Suprapubic skin (tissue), 4 donors: ENCODE measurements at regions not wholly inside any gene's neighbourhood (a gene's known extent, or its start where the extent isn't known, plus 50 kb on each side); places are given as distances from the start of the nearest gene placed in this dataset.

Experiments used
- DNase-seq, 2 donors: peaks; one replicate each; pipeline ENCODE4 v3.0.0-alpha.2; 2019; ENCODE audit warnings: low spot score in 2 of 2
- H3K27ac ChIP-seq: fragments of 200-600 bp; sonication (generic); one replicate; pipeline ENCODE4 v1.5.1; 2019
- H3K27me3 ChIP-seq: fragments of 200-600 bp; sonication (generic); one replicate; pipeline ENCODE4 v1.5.1; 2019
- H3K36me3 ChIP-seq: fragments of 200-600 bp; sonication (generic); one replicate; pipeline ENCODE4 v1.5.1; 2019
- H3K4me1 ChIP-seq: fragments of 200-600 bp; sonication (generic); one replicate; pipeline ENCODE4 v1.5.1; 2019
- H3K4me3 ChIP-seq: fragments of 200-600 bp; sonication (generic); one replicate; pipeline ENCODE4 v1.5.1; 2019; ENCODE audit warnings: mild to moderate bottlenecking
- H3K9me3 ChIP-seq: fragments of 200-600 bp; sonication (generic); one replicate; pipeline ENCODE4 v1.5.1; 2019
- EP300 ChIP-seq: sonication (generic); formaldehyde crosslinking; IDR thresholded peaks from one replicate; pipeline ENCODE4 v1.6.1; 2017; ENCODE audit warnings: antibody characterized with exemption
- POLR2A ChIP-seq, 2 donors: fragments of 450-650 bp; IDR thresholded peaks; one replicate each; pipeline ENCODE4 v1.6.1; 2017; ENCODE audit warnings: antibody characterized with exemption in 2 of 2, mild to moderate bottlenecking in 2 of 2, moderate library complexity in 2 of 2
- POLR2AphosphoS5 ChIP-seq, 3 donors: sonication (generic); formaldehyde crosslinking; IDR thresholded peaks; one replicate each; pipeline ENCODE4 v1.6.1; 2017; ENCODE audit warnings: antibody characterized with exemption in 3 of 3
- WGBS: methylation state at CpG from one replicate; pipeline ENCODE4 v1.1.5; 2018; 5-methylcytosine and 5-hydroxymethylcytosine counted together
- TF ChIP-seq, protein P1 (sequence below), 2 donors: fragments of 200-600 bp in 1 of 2; fragments of 450-650 bp in 1 of 2; sonication (generic) in 1 of 2; IDR thresholded peaks; one replicate each; pipeline ENCODE4 v1.5.1; 2016 to 2019; ENCODE audit warnings: antibody characterized with exemption in 2 of 2, mild to moderate bottlenecking in 1 of 2, moderate library complexity in 1 of 2

DNA sequence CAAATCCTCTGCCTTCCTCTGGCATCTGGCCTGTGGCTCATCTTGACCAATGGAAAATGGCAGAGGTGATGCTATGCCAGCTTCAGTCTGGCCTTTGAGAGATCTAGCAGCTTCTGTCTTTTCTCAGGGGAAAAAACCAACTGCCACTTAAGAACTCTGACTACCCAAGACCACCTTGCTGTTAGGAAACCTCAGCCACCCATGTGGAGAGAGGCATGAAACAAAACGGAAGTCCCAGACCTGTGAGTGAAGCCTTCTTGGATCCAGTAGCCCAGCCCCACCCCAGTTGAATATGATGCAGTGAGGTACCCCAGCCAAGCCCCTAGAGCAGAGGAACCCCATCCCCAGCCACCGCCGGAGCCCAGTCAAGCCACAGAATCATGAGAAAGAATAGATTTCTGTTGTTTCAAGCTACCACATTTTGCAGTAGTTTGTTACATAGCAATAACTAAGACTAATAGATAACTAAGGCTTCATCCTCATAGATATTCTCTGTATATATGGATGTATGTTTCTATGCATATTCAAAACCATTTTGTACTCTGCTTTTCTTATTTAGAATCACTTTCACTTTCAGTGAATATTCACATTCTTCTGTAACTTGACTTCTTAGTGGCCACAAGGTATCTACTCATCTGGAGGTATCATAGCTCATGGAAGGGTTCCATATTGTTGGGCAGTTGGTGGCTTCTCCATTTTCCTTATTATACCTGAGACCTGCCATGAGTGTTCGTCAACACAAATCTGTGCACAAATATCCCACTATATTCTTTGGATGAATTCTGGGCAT lies 142.1 kb downstream of the FBXO15 start:
- no peaks in the 10 kb centered on the region for H3K9me3 ChIP-seq
- 87% methylated on average over 4 of the region's 4 CpGs for WGBS
- TF ChIP-seq EP300 (no peak), POLR2A (IDR thresholded peaks at IDR 0.05) (no peak), POLR2AphosphoS5 (IDR thresholded peaks at IDR 0.05) (no peak)
- TF ChIP-seq, protein P1, sequence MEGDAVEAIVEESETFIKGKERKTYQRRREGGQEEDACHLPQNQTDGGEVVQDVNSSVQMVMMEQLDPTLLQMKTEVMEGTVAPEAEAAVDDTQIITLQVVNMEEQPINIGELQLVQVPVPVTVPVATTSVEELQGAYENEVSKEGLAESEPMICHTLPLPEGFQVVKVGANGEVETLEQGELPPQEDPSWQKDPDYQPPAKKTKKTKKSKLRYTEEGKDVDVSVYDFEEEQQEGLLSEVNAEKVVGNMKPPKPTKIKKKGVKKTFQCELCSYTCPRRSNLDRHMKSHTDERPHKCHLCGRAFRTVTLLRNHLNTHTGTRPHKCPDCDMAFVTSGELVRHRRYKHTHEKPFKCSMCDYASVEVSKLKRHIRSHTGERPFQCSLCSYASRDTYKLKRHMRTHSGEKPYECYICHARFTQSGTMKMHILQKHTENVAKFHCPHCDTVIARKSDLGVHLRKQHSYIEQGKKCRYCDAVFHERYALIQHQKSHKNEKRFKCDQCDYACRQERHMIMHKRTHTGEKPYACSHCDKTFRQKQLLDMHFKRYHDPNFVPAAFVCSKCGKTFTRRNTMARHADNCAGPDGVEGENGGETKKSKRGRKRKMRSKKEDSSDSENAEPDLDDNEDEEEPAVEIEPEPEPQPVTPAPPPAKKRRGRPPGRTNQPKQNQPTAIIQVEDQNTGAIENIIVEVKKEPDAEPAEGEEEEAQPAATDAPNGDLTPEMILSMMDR (IDR thresholded peaks at IDR 0.05): no peak
- no peak overlapping the region for H3K27ac ChIP-seq
- H3K36me3 ChIP-seq: no peaks in the 10 kb centered on the region
- no peak for DNase-seq
- no peak overlapping the region for H3K4me3 ChIP-seq
- no peaks in the 10 kb centered on the region for H3K27me3 ChIP-seq
- no peaks in the 10 kb centered on the region for H3K4me1 ChIP-seq

DNA sequence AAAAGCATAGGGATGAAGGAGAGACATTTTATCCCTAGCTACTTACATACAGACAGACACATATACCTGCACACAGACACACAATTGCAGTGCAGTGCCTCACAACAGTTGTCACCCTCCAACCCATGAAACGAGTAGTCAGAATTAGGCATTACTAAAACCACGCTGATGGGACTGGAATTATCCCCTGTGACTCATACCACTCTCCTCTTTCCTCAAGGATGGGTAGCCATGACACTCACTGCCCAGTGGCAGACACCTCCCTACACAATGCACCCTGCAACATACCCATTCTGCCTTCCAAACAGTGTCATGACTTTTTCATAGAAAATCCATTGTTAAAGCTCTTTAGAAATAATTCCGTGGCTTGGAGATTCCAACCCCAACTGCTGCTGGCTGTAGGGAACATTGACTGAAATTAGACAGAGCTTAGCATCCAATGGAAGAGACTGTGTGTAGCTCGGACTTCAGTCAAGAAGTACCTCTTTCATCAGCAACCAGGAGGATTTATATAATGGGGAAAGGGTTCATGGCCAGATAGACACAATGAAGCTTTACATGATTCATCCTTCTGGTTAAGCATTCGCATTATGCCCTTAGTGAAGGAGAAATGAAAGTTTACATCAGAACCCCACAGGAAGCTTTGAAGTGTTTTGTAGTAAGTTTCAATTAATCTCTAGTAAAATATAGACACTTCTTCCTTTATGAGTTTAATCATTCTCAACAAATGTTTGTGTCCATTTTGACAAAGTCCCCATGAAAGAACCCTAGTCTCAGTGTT lies 155.2 kb downstream of the FBXO15 start:
- no peaks in the 10 kb centered on the region for H3K36me3 ChIP-seq
- no peaks in the 10 kb centered on the region for H3K4me1 ChIP-seq
- TF ChIP-seq, protein P1 (IDR thresholded peaks at IDR 0.05): no peak
- TF ChIP-seq POLR2A (IDR thresholded peaks at IDR 0.05): no peak
- no peak for TF ChIP-seq POLR2AphosphoS5 (IDR thresholded peaks at IDR 0.05)
- no peak for TF ChIP-seq EP300
- H3K27ac ChIP-seq: no peak overlapping the region
- H3K4me3 ChIP-seq: no peak overlapping the region
- WGBS: 87% methylated on average over 5 of the region's 5 CpGs
- H3K9me3 ChIP-seq: no peaks in the 10 kb centered on the region
- no peak for DNase-seq
- H3K27me3 ChIP-seq: no peaks in the 10 kb centered on the region

DNA sequence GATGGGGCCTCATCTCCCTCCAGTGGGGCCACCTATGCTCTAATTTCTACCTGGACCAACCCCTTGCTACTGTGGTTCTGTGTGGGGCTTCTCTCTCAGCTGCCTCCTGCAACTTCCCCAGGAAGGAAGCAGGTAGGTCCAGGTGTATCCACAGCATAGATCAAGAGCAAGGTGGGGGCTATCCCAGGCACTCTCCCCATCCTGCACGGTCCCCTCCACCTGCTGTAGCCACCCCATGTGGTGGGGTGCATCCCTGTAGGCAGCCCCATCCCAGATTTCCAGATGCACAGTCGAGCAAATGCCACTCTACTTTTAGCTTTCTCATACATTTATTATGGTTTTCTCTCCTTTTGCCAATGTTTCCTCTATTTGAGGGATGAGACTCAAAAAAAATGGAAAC lies 156.1 kb downstream of the FBXO15 start:
- Histone ChIP-seq H3K27ac (no peak overlapping the region), H3K4me3 (no peak overlapping the region), H3K4me1 (no peaks in the 10 kb centered on the region), H3K36me3 (no peaks in the 10 kb centered on the region), H3K27me3 (no peaks in the 10 kb centered on the region), H3K9me3 (no peaks in the 10 kb centered on the region)
- TF ChIP-seq, protein P1 (IDR thresholded peaks at IDR 0.05): no peak
- TF ChIP-seq POLR2AphosphoS5 (IDR thresholded peaks at IDR 0.05): no peak
- no peak for DNase-seq
- 66% methylated on average over 2 of the region's 2 CpGs for WGBS

DNA sequence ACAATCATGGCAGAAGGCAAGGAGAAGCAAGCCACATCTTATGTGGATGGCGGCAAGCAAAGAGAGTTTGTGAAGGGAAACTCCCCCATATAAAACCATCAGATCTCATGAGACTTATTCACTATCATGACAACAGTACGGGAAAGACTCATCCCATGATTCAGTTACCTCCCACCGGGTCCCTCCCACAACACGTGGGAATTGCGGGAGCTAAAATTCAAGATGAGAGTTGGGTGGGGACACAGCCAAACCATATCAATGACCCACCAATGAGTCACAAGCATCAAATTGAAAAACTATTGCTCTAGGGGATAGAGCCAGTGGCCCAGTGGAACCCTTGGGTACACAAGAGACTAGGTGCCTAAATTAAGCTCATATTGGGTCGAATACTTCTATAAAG lies 157.4 kb downstream of the FBXO15 start:
- H3K4me3 ChIP-seq: no peak overlapping the region
- H3K4me1 ChIP-seq: no peaks in the 10 kb centered on the region
- no peak for DNase-seq
- TF ChIP-seq, protein P1 (IDR thresholded peaks at IDR 0.05): no peak
- TF ChIP-seq EP300 (no peak), POLR2AphosphoS5 (IDR thresholded peaks at IDR 0.05) (no peak), POLR2A (IDR thresholded peaks at IDR 0.05) (no peak)
- H3K9me3 ChIP-seq: no peaks in the 10 kb centered on the region
- no peaks in the 10 kb centered on the region for H3K36me3 ChIP-seq
- no peak overlapping the region for H3K27ac ChIP-seq
- WGBS: 92% methylated on average over 6 of the region's 6 CpGs
- H3K27me3 ChIP-seq: no peaks in the 10 kb centered on the region

DNA sequence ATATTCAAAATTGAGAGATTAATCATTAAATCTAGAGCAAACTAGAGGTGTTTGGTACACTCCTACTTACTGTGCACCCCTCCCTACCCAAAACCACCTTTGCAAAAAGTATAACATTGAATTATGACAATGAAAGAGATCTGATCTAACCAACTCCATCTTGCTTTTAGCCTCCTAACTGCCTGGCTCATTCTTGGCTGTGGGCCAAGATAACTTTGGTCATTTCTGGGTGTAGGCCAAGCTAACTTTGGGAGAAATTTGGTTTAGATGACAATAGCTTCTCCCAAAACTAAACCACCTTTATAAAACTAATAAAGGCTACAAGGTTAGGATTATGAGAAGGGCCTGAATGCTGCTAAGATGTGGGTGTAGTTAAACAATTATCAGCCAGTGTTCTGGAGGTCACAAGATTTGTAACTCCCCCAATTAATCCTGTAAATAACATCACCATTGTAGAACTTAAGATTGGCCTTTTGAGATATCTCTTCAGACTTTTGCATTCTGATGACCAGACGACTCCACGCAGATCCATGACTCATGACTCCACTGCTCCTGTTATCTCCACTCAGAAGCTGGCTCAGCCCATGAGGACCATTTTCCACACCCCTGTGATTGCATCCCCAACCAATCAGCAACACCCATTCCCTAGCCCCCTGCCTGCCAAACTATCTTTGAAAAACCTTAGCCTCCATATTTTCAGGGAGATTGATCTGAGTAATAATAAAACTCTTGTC lies 160.2 kb downstream of the FBXO15 start:
- WGBS: 88% methylated on average over 2 of the region's 2 CpGs
- H3K4me3 ChIP-seq: no peak overlapping the region
- no peaks in the 10 kb centered on the region for H3K27me3 ChIP-seq
- no peaks in the 10 kb centered on the region for H3K4me1 ChIP-seq
- H3K36me3 ChIP-seq: no peaks in the 10 kb centered on the region
- H3K27ac ChIP-seq: no peak overlapping the region
- no peak for DNase-seq
- TF ChIP-seq EP300 (no peak), POLR2AphosphoS5 (IDR thresholded peaks at IDR 0.05) (no peak), POLR2A (IDR thresholded peaks at IDR 0.05) (no peak)
- TF ChIP-seq, protein P1 (IDR thresholded peaks at IDR 0.05): no peak
- no peaks in the 10 kb centered on the region for H3K9me3 ChIP-seq
